ENCODE measurements at regions not wholly inside any gene's neighbourhood (a gene's known extent, or its start where the extent isn't known, plus 50 kb on each side); places are given as distances from the start of the nearest gene placed in this dataset.

DNA sequence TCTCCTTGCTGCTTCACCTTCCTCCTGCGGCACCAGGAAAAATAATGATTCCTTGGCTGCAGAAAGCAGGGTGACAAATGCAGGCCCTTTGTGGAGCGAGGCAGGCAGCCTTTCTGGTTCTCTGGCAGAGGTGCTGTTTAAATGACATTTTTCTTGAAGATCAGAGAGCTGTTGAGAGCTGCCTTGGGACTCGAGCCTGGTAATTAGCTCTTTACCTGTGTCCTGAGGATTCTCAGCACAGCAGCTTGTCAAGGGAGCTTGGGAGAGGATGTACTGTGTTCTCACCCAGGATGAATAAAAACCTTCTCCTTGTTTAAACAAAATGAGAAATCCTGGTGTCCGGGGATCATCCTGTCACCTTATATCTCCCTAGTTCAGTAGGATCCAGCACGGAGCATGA, 204.0 kb downstream of the AACS start:
- TF ChIP-seq, protein P1, sequence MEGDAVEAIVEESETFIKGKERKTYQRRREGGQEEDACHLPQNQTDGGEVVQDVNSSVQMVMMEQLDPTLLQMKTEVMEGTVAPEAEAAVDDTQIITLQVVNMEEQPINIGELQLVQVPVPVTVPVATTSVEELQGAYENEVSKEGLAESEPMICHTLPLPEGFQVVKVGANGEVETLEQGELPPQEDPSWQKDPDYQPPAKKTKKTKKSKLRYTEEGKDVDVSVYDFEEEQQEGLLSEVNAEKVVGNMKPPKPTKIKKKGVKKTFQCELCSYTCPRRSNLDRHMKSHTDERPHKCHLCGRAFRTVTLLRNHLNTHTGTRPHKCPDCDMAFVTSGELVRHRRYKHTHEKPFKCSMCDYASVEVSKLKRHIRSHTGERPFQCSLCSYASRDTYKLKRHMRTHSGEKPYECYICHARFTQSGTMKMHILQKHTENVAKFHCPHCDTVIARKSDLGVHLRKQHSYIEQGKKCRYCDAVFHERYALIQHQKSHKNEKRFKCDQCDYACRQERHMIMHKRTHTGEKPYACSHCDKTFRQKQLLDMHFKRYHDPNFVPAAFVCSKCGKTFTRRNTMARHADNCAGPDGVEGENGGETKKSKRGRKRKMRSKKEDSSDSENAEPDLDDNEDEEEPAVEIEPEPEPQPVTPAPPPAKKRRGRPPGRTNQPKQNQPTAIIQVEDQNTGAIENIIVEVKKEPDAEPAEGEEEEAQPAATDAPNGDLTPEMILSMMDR (IDR thresholded peaks at IDR 0.05; ENCODE audit: borderline replicate concordance, extremely low read depth, insufficient read depth): no peak
- intact Hi-C loops (cut with DNase I): no loop called here
- FAIRE-seq: no peak
- Histone ChIP-seq H3K9me3 (ENCODE audit: control insufficient read depth in 2 of 3, insufficient read depth in 1 of 3, low read length in 3 of 3) (no peaks in the 10 kb centered on the region), H3K9ac (ENCODE audit: low read length in 3 of 3) (no peak overlapping the region), H3K27me3 (ENCODE audit: control insufficient read depth, insufficient read depth, low read length) (no peaks in the 10 kb centered on the region), H3K4me3 (ENCODE audit: low read length in 3 of 3) (no peak overlapping the region), H3K27ac (ENCODE audit: low read depth in 2 of 2, low read length in 2 of 2) (no peak overlapping the region), H3K4me1 (ENCODE audit: control insufficient read depth in 2 of 3, insufficient read depth in 2 of 3, low read depth in 1 of 3, low read length in 3 of 3) (no peaks in the 10 kb centered on the region), H3K36me3 (ENCODE audit: control insufficient read depth in 2 of 3, insufficient read depth in 3 of 3, low read length in 3 of 3) (no peaks in the 10 kb centered on the region)
- no peak for DNase-seq

DNA sequence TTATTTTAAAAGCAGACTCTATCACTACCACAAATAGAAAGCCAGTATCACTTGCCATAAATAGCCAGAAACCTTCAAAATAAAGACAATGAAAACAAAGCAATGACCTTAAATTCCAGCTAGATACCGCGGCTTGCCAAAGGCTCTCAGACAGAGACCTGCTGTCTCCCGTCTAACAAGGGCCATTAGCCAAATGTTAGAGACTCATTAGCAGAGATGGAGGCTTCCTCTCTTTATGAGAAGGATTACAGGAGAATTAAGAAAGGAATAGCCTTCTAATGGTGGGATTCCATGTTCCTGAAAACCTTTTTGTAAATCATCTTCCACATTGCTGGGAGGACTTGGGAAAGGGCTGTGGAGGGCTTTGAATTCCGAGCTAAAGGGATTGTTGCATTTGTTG, 206.7 kb downstream of the AACS start:
- TF ChIP-seq, protein P1 (IDR thresholded peaks at IDR 0.05; ENCODE audit: borderline replicate concordance, extremely low read depth, insufficient read depth): no peak
- no peaks in the 10 kb centered on the region for H3K9me3 ChIP-seq (ENCODE audit: control insufficient read depth in 2 of 3, insufficient read depth in 1 of 3, low read length in 3 of 3)
- FAIRE-seq: no peak
- peak in 1 of 5 donors; percentile 34 for DNase-seq
- no peak overlapping the region for H3K27ac ChIP-seq (ENCODE audit: low read depth in 2 of 2, low read length in 2 of 2)
- H3K27me3 ChIP-seq (ENCODE audit: control insufficient read depth, insufficient read depth, low read length): no peaks in the 10 kb centered on the region
- H3K4me3 ChIP-seq (ENCODE audit: low read length in 3 of 3): no peak overlapping the region
- H3K36me3 ChIP-seq (ENCODE audit: control insufficient read depth in 2 of 3, insufficient read depth in 3 of 3, low read length in 3 of 3): no peaks in the 10 kb centered on the region
- intact Hi-C loops (cut with DNase I): no loop called here
- H3K4me1 ChIP-seq (ENCODE audit: control insufficient read depth in 2 of 3, insufficient read depth in 2 of 3, low read depth in 1 of 3, low read length in 3 of 3): no peaks in the 10 kb centered on the region
- no peak overlapping the region for H3K9ac ChIP-seq (ENCODE audit: low read length in 3 of 3)

DNA sequence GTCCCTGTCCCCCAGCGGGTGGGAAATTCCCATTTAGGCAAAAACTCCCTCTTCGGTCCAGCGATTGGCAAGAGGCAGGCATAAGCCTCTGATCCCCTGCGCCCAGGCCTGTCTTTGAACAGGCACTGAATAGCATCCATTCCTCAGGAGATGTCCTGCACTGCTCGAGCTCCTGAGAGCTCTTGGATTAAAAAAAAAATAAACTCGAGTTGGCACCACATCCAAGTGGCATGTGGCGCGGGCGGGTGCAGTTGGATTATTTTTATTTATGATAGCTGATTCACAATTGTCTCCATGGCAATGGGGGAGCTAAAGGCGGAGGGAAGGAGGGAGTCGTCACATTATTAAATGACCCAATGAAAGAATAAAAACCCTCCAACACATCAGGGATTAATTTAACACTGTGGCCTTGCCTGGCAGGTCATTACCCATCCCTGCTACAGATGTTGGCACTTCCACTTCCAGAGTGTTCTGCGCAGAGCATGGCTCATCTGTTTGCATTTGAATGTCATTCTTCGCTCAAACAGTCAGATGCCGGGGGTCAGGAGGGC, 207.2 kb downstream of the AACS start:
- intact Hi-C loops (cut with DNase I): no loop called here
- Histone ChIP-seq H3K4me3 (ENCODE audit: low read length in 3 of 3) (no peak overlapping the region), H3K9me3 (ENCODE audit: control insufficient read depth in 2 of 3, insufficient read depth in 1 of 3, low read length in 3 of 3) (no peaks in the 10 kb centered on the region), H3K27me3 (ENCODE audit: control insufficient read depth, insufficient read depth, low read length) (no peaks in the 10 kb centered on the region), H3K9ac (ENCODE audit: low read length in 3 of 3) (no peak overlapping the region), H3K27ac (ENCODE audit: low read depth in 2 of 2, low read length in 2 of 2) (no peak overlapping the region), H3K4me1 (ENCODE audit: control insufficient read depth in 2 of 3, insufficient read depth in 2 of 3, low read depth in 1 of 3, low read length in 3 of 3) (no peaks in the 10 kb centered on the region), H3K36me3 (ENCODE audit: control insufficient read depth in 2 of 3, insufficient read depth in 3 of 3, low read length in 3 of 3) (no peaks in the 10 kb centered on the region)
- no peak for FAIRE-seq
- no peak for DNase-seq
- TF ChIP-seq, protein P1 (IDR thresholded peaks at IDR 0.05; ENCODE audit: borderline replicate concordance, extremely low read depth, insufficient read depth): no peak

DNA sequence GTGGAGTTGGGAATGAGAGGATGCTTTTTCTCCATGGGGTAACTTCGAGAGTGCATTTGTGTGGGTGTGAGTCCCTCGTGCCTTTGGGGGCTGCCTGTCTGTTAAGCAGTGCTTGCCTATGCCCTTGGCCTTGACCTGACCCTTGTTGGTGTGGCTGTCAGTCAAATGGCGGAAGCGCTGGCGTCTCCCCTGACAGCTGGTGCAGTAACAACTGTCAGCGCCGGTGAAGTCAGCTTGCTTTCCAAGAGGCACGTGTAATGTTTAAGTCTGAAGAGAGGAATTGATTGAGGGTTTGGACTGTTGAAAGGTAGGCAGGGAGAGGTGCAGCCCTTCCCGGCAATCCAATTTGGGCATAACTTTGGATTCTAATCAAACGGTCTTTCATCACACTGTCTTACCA, 211.3 kb downstream of the AACS start:
- Histone ChIP-seq H3K27ac (ENCODE audit: low read depth in 2 of 2, low read length in 2 of 2) (no peak overlapping the region), H3K4me1 (ENCODE audit: control insufficient read depth in 2 of 3, insufficient read depth in 2 of 3, low read depth in 1 of 3, low read length in 3 of 3) (no peaks in the 10 kb centered on the region), H3K27me3 (ENCODE audit: control insufficient read depth, insufficient read depth, low read length) (peaks cover 4% of the 10 kb centered on the region), H3K36me3 (ENCODE audit: control insufficient read depth in 2 of 3, insufficient read depth in 3 of 3, low read length in 3 of 3) (no peaks in the 10 kb centered on the region), H3K9ac (ENCODE audit: low read length in 3 of 3) (no peak overlapping the region), H3K4me3 (ENCODE audit: low read length in 3 of 3) (no peak overlapping the region), H3K9me3 (ENCODE audit: control insufficient read depth in 2 of 3, insufficient read depth in 1 of 3, low read length in 3 of 3) (no peaks in the 10 kb centered on the region)
- TF ChIP-seq, protein P1 (IDR thresholded peaks at IDR 0.05; ENCODE audit: borderline replicate concordance, extremely low read depth, insufficient read depth): no peak
- DNase-seq: no peak
- no peak for FAIRE-seq
- intact Hi-C loops (cut with DNase I): no loop called here
